COLO668 (cell line): ENCODE measurements at regions not wholly inside any gene's neighbourhood (a gene's known extent, or its start where the extent isn't known, plus 50 kb on each side); places are given as distances from the start of the nearest gene placed in this dataset.

Experiments
- DNase-seq: peaks from one replicate; lab custom pipeline; 2025; ENCODE audit not compliant: unreplicated experiment; lab: John Stamatoyannopoulos, UW

DNA sequence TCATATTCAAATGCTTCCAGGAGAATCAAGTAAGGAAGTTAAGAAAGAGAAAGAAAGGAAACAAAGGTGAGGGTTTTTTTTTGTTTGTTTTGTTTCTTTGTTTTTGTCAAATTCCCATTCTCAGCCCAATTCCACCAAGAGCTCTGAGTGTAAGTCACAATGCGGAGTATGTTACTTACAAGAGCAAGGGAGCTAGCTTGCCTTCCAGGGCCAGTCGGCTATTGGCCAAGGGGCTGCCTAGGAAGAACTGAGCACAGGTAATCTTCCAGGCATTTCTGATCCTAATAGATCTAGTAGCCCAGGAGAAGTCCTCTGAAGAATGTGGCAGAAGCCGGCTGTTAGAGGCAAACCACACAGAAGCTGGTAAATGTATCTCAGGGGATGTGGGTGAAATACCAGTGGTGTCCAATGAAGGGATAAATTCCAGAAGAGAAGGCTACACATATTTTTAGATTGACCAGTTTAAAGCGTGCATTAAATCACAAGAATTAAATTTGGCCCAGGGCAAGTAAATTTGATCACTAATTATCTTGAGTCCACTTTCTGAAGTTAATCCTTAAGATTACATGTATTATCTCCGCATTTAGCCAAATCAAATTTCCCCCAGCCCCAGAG lies 239.6 kb upstream of the ADAMTS5 start:
- DNase-seq, result no peak

DNA sequence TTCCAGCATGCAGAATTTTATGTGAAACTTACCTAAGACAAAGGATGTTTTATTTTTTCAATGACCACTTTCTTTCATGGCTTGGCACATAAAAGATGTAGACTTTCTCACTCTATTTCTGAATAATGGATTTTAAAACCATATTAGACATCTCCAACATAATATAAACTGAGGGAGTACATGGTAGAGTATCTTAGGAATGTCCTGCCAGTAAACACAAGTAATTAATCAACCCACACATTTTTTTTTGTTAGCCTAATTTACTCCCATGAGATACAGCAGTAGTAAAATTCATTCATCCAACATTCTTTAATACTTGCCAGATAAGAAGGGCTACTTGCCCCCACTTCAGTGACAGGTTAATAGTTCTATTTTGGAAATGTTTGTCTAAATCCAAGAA lies 235.4 kb upstream of the ADAMTS5 start:
- no peak for DNase-seq

DNA sequence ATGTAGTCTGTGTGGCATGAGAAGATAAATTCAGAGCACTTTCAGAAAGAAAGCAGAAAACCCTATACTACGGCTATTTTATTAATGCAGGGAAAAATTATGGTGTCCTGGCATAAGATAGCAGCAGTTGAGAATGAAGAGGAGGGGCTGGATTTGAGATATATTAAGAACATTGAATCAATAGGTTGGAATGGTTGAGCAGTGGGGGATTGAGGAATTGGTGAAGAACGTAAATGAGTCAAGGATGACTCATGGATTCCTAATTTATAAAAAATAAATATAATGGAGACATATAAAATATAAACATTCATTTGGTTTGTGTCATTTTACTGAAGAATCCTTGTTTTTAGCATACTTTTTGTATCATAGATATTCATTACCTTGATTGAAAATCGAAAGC lies 234.3 kb upstream of the ADAMTS5 start:
- DNase-seq, result no peak

DNA sequence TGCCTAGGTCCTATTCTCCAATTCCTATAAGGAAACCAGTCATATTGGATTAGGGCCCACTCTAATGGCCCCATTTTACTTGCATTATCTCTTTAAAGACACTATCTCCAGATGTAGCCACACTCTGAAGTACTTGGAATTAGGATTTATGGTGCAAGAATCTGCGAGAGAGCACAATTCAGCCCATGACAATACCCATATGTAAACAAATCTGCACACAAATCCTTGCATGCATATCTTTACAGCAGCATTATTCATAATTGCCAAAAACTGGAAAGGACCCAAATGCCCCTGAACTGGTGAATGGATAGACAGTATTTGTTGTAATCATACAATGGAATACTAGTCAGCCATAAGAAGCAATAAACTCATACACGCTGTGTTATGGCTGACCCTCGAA lies 229.8 kb upstream of the ADAMTS5 start:
- no peak for DNase-seq

DNA sequence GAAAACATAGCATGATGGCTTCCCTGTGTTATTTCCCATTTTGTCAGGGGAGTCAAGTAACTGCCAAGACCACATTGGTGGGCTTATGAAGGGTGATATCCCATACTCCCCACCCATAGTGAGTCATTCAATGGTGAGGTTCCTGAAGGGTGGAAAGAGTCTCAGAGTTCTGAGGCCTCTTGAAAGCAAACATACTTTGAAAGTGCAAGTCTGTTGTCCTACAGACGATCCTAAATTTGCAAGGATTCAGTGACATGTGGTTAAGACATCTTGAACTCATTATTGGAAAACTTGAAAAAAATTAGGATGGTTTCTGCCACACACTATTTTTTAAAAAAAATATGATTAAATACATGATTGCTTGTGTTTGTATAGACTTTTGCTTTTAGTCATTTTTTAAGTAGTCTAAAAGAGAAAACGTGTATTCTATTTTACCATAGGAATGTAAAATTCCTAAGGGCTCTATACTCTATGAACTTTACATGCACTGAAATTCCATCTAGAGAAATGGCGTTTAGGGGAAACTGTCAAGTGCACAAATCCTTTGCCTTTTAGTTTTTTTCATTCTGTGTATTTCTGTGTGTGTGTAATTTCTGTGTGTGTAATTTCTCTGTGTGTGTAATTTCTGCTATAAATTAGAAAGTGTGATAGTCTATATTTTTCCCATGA lies 225.5 kb upstream of the ADAMTS5 start:
- DNase-seq, result no peak

- no peak for DNase-seq
Observed at GRCh38 chr21:27190601-27191000, 223.7 kb upstream of the ADAMTS5 start.

GRCh38 chr21:27189870-27190269 lies 223.0 kb upstream of the ADAMTS5 start:
- DNase-seq, result no peak

DNA sequence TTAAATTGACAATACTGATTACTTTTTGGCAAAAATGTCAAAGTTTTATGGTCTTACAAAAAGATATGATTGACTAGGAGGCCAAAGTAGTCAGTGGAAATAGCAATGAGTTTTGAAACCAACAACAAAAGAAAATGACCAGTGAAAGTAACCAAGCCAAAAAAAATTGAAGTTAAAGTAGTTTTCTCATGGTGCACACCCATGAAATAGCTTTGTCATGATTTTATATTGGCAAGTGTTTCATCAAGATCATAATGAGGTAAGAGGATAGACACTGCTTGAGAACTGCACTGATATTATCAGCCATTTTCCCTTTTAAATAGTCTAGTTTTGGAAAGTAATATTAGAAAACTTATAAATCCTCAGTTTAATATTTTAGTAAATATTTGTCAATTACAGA lies 206.2 kb upstream of the ADAMTS5 start:
- DNase-seq, result no peak

DNA sequence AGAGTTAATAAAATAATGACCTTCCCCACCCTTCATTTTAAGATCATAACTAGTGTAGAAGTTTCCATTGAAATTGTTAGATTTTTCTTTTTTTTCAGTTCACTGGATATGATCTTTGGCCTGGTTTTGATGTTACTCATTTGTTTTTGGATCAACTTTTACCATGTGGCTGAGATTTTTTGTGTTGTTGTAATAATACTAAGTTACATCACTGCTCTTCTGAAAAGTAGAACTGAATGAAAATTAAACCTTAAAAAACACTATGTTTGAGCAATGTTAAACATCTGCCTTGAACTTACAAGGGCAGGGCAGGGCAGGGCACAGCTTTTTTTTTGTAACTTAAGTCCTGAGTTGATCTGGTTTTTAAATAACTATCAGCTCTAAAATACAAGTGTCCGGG lies 204.8 kb upstream of the ADAMTS5 start:
- DNase-seq, result no peak

DNA sequence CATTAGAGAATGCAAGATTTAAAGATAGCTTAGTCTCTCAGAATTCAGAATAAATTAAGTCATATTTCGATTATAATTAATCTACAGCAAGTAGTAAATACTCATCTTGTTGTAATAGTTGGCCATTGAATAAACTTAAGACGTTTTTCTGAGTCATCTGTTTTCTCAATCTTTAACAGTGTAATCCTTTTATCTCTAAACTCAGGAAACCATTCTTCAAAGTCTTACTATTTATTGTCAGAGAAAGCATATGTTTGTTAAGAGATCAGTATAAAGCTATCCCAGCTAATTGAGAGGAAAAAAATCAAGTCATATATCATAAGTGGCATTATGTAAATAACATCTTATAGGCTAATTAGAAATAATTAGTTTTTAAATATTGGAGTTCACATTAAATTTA lies 201.2 kb upstream of the ADAMTS5 start:
- DNase-seq, result no peak

DNA sequence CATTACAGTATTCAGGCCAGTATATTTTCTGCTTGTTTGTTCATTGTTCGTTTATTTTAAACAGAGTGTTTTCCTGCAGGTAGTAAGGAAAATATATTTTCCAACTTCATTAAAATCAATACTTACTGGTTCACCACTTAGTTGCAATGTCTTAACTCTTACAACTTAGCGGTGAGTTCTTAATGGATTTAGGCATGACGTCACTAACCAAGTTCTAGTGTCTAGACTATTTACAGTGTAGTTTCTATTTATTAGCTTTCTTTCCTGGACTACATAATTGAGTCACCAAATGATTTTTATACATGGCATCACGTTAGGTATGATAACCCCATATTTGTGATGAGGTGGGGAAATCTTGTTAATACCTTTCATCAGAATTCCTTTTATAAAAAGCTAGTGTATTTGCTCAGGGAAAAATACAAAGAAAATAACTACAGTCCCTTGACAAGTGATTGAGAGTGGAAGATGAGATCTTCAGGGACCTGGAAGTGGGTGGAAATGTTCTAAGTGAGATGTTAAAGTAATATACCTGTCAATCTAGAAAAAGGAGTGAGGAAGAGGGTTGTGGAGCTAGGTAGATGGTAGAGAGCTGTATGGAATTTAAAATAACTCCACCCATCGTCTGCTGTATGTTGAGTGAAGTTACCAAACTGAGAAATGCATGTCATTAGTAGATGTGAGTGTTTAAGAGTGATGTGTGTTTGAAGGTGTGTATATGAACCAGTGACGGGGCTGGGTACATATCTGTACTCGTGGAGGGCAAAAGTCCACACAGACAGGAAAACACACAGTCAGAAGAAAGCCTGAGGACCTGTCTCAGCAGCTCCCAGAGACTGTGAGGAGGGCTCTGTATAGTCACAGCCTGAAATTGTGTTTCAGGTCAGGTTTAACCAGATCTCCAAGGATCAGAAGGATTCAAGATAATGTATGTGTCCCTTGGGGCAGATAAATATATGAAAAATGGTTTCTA lies 197.6 kb upstream of the ADAMTS5 start:
- DNase-seq, result no peak

- DNase-seq, result no peak
Observed at GRCh38 chr21:27158967-27159366, 192.1 kb upstream of the ADAMTS5 start.

DNA sequence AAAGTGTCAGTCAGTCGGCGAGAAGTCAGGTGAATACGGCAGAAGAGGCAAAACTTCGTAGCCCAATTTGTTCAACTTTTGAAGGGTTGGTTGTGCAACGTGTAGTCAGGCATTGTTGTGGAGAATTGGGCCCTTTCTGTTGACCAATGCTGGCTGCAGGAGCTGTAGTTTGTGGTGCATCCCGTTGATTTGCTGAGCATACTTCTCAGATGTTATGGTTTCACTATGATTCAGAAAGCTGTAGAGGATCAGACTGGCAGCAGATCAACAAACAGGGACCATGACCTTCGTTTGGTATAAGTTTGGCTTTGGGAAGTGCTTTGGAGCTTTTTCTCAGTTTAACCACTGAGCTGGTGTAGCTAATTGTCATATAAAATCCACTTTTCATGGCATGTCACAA lies 190.2 kb upstream of the ADAMTS5 start:
- no peak for DNase-seq

DNA sequence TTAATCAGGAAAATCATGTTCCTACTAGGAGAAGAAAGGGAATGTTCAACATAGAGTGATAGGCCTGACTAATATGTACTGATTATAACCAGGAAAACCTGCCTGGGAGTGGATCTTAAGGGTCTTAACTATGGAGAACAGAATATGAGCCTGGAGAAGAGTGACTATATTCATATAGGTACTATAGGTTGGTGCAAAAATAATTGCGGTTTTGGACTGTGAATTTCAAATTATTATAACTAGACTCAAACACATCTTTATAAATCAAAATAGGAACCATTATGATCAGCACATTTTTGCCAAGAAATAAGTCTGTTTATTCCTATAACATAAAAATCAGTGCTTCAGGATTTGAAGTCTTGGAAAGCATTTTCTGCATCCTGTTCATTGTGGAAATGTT lies 189.8 kb upstream of the ADAMTS5 start:
- DNase-seq, result no peak

GRCh38 chr21:27155130-27155500 lies 188.2 kb upstream of the ADAMTS5 start:
- DNase-seq, result no peak

DNA sequence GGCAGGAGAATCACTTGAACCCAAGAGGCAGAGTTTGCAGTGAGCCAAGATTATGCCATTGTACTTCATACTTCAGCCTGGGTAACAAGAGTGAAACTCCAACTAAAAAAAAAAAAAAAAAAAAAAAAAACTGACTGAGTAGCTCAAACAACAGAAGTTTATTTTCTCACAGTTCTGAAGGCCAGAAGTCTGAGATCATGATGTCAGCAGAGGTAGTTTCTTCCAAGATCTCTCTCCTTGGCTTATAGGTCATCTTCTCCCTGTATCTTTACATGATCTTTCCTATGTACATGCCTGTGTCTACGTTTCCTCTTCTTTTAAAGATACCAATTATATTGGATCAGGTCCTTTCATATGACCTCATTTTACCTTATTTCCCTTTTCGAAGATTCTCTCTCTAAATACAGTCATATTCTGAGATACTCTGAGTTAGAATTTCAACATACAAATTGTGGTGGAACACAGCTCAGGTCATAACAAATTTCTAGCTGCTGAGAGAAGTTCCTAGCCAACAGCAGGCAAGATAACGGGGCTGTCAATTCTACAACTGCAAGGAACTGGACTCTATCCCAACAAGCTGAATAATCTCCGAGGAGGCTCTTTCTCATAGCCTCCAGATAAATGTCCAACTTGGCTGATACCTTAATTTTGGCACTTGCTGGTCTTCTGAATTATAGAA lies 187.7 kb upstream of the ADAMTS5 start:
- no peak for DNase-seq

GRCh38 chr21:27152996-27153395 lies 186.1 kb upstream of the ADAMTS5 start:
- no peak for DNase-seq

DNA sequence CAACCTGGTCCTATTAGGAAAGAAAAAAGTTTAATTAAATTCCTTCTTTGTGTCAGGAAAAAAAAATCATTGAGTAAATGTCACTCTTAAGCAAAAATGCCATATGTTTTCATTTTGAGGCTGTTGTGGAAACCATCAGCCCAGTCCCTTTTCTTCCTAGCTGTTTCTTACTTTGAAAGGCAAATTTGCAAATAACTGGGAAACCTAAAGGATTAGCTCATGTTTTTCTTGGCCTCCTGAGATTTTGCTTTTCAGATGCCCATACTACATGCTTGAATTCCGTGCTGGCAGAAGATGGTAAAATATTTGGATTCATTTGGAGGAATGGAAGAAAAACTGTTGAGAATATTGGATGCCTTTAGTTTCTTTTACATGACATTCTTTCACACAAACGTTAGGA lies 182.1 kb upstream of the ADAMTS5 start:
- no peak for DNase-seq

GRCh38 chr21:27146268-27146667 lies 179.4 kb upstream of the ADAMTS5 start:
- DNase-seq, result no peak

- DNase-seq, result no peak
Observed at GRCh38 chr21:27145134-27145798, 178.4 kb upstream of the ADAMTS5 start.

GRCh38 chr21:27143476-27143875 lies 176.6 kb upstream of the ADAMTS5 start:
- DNase-seq, result no peak
